ENCODE measurements at regions not wholly inside any gene's neighbourhood (a gene's known extent, or its start where the extent isn't known, plus 50 kb on each side); places are given as distances from the start of the nearest gene placed in this dataset.

GRCh38 chr4:126738527-126738923, 894.2 kb upstream of the INTU start:
- no peak overlapping the region for H3K4me3 ChIP-seq (ENCODE audit: low read depth, low read length)

GRCh38 chr4:126738926-126739325, 893.8 kb upstream of the INTU start:
- TF ChIP-seq CTCF (IDR thresholded peaks at IDR 0.05; ENCODE audit: borderline replicate concordance, insufficient read depth, low read depth, low read length): no peak
- no peak overlapping the region for H3K4me3 ChIP-seq (ENCODE audit: low read depth, low read length)

More at GRCh38 chr4:126738527-126738923, 894.2 kb upstream of the INTU start:
- TF ChIP-seq CTCF (IDR thresholded peaks at IDR 0.05; ENCODE audit: borderline replicate concordance, insufficient read depth, low read depth, low read length): no peak

GRCh38 chr4:126740687-126741086, 892.1 kb upstream of the INTU start:
- H3K4me3 ChIP-seq (ENCODE audit: low read depth, low read length): no peak overlapping the region
- no peak for TF ChIP-seq CTCF (IDR thresholded peaks at IDR 0.05; ENCODE audit: borderline replicate concordance, insufficient read depth, low read depth, low read length)

GRCh38 chr4:126742048-126742447, 890.7 kb upstream of the INTU start:
- TF ChIP-seq CTCF (IDR thresholded peaks at IDR 0.05; ENCODE audit: borderline replicate concordance, insufficient read depth, low read depth, low read length): no peak

GRCh38 chr4:126742885-126743284, 889.9 kb upstream of the INTU start:
- no peak overlapping the region for H3K4me3 ChIP-seq (ENCODE audit: low read depth, low read length)
- TF ChIP-seq CTCF (IDR thresholded peaks at IDR 0.05; ENCODE audit: borderline replicate concordance, insufficient read depth, low read depth, low read length): no peak

More at GRCh38 chr4:126742048-126742447, 890.7 kb upstream of the INTU start:
- no peak overlapping the region for H3K4me3 ChIP-seq (ENCODE audit: low read depth, low read length)

- no peak for TF ChIP-seq CTCF (IDR thresholded peaks at IDR 0.05; ENCODE audit: borderline replicate concordance, insufficient read depth, low read depth, low read length)
- H3K4me3 ChIP-seq (ENCODE audit: low read depth, low read length): no peak overlapping the region
Observed at GRCh38 chr4:126748736-126749135, 884.0 kb upstream of the INTU start.

GRCh38 chr4:126750723-126751122, 882.0 kb upstream of the INTU start:
- no peak for TF ChIP-seq CTCF (IDR thresholded peaks at IDR 0.05; ENCODE audit: borderline replicate concordance, insufficient read depth, low read depth, low read length)
- H3K4me3 ChIP-seq (ENCODE audit: low read depth, low read length): no peak overlapping the region

All from GM12875 (cell line).